ENCODE measurements at regions not wholly inside any gene's neighbourhood (a gene's known extent, or its start where the extent isn't known, plus 50 kb on each side); places are given as distances from the start of the nearest gene placed in this dataset.

GRCh38 chr1:232704694-232705680 is 75.1 kb upstream of the SIPA1L2 start:
- H3K27ac Mint-ChIP-seq = no peak overlapping the region
- ATAC-seq = no peak
- no peak overlapping the region for H3K4me3 Mint-ChIP-seq
- Histone ChIP-seq H3K36me3 (ENCODE audit: control insufficient read depth, insufficient read depth, low read length) (no peaks in the 10 kb centered on the region), H3K27me3 (ENCODE audit: control insufficient read depth, insufficient read depth, low read length) (no peaks in the 10 kb centered on the region), H3K9me3 (ENCODE audit: control insufficient read depth, insufficient read depth, low read length) (no peaks in the 10 kb centered on the region), H3K4me3 (ENCODE audit: low read length) (no peak overlapping the region), H3K27ac (ENCODE audit: low read length) (no peak overlapping the region), H3K4me1 (ENCODE audit: control insufficient read depth, insufficient read depth, low read length) (no peaks in the 10 kb centered on the region)
- no peaks in the 10 kb centered on the region for H3K36me3 Mint-ChIP-seq
- 61% methylated on average over 5 of the region's 7 CpGs for WGBS (ENCODE audit: insufficient coverage)
- H3K4me1 Mint-ChIP-seq = no peaks in the 10 kb centered on the region
- no peaks in the 10 kb centered on the region for H3K9me3 Mint-ChIP-seq
- DNase-seq = no peak
- intact Hi-C loops (cut with micrococcal nuclease) = no loop called here
- TF ChIP-seq CTCF (IDR thresholded peaks at IDR 0.05) = no peak
- H3K27me3 Mint-ChIP-seq (ENCODE audit: low read depth in 2 of 2) = peaks cover 17 to 23% of the 10 kb centered on the region in 2 donors

- no peak overlapping the region for H3K27ac ChIP-seq (ENCODE audit: low read length)
- H3K4me3 ChIP-seq (ENCODE audit: low read length) = no peak overlapping the region
- no peaks in the 10 kb centered on the region for H3K27me3 ChIP-seq (ENCODE audit: control insufficient read depth, insufficient read depth, low read length)
- Mint-ChIP-seq H3K9me3 (no peaks in the 10 kb centered on the region), H3K4me1 (no peaks in the 10 kb centered on the region), H3K27ac (no peak overlapping the region), H3K4me3 (no peak overlapping the region), H3K36me3 (no peaks in the 10 kb centered on the region), H3K27me3 (ENCODE audit: low read depth in 2 of 2) (peaks cover 17 to 28% of the 10 kb centered on the region in 2 donors)
- whole genome bisulfite sequencing (ENCODE audit: insufficient coverage) = 90% methylated on average over 7 of the region's 7 CpGs
- DNase-seq (no peak), ATAC-seq (no peak)
- no peaks in the 10 kb centered on the region for H3K36me3 ChIP-seq (ENCODE audit: control insufficient read depth, insufficient read depth, low read length)
- no peak for TF ChIP-seq CTCF (IDR thresholded peaks at IDR 0.05)
- no peaks in the 10 kb centered on the region for H3K9me3 ChIP-seq (ENCODE audit: control insufficient read depth, insufficient read depth, low read length)
- H3K4me1 ChIP-seq (ENCODE audit: control insufficient read depth, insufficient read depth, low read length) = no peaks in the 10 kb centered on the region
- intact Hi-C loops (cut with micrococcal nuclease) = no loop called here
These were observed 76.1 kb upstream of the SIPA1L2 start for GRCh38 chr1:232705815-232706575.

GRCh38 chr1:232707142-232707541 is 77.2 kb upstream of the SIPA1L2 start:
- Histone ChIP-seq H3K27ac (ENCODE audit: low read length) (no peak overlapping the region), H3K4me3 (ENCODE audit: low read length) (no peak overlapping the region), H3K4me1 (ENCODE audit: control insufficient read depth, insufficient read depth, low read length) (no peaks in the 10 kb centered on the region), H3K27me3 (ENCODE audit: control insufficient read depth, insufficient read depth, low read length) (no peaks in the 10 kb centered on the region), H3K36me3 (ENCODE audit: control insufficient read depth, insufficient read depth, low read length) (no peaks in the 10 kb centered on the region), H3K9me3 (ENCODE audit: control insufficient read depth, insufficient read depth, low read length) (no peaks in the 10 kb centered on the region)
- Mint-ChIP-seq H3K9me3 (no peaks in the 10 kb centered on the region), H3K27me3 (ENCODE audit: low read depth in 2 of 2) (peaks cover 17 to 40% of the 10 kb centered on the region in 2 donors), H3K27ac (no peak overlapping the region), H3K4me3 (no peak overlapping the region), H3K4me1 (no peaks in the 10 kb centered on the region), H3K36me3 (no peaks in the 10 kb centered on the region)
- WGBS (ENCODE audit: insufficient coverage) = 57% methylated on average over 2 of the region's 2 CpGs
- TF ChIP-seq CTCF (IDR thresholded peaks at IDR 0.05) = no peak
- intact Hi-C loops (cut with micrococcal nuclease) = no loop called here
- ATAC-seq = no peak
- no peak for DNase-seq
